Osteoblast (primary cell): ENCODE measurements at regions not wholly inside any gene's neighbourhood (a gene's known extent, or its start where the extent isn't known, plus 50 kb on each side); places are given as distances from the start of the nearest gene placed in this dataset.

Source experiments
- DNase-seq: peaks from one replicate; pipeline ENCODE4 v3.0.0; 2011; ENCODE audit warnings: low spot score, mixed read lengths; ENCODE audit not compliant: insufficient read length; ENCODE audit errors: missing footprints
- H2AFZ ChIP-seq: 2 replicates; pipeline ENCODE4 v1.6.0; 2011; ENCODE audit warnings: mild to moderate bottlenecking, low read length
- H3K27ac ChIP-seq: 2 replicates; pipeline ENCODE4 v1.5.1; 2011; ENCODE audit warnings: mild to moderate bottlenecking, low read depth, low read length, moderate library complexity
- H3K27me3 ChIP-seq: 2 replicates; pipeline ENCODE4 v1.6.0; 2012; ENCODE audit warnings: mild to moderate bottlenecking, control low read depth, inconsistent platforms, low read length, moderate library complexity; ENCODE audit not compliant: insufficient read depth
- H3K36me3 ChIP-seq: 2 replicates; pipeline ENCODE4 v1.5.1; 2011; ENCODE audit warnings: mild to moderate bottlenecking, low read length, control low read depth, moderate library complexity; ENCODE audit not compliant: insufficient read depth
- H3K4me1 ChIP-seq: 2 replicates; pipeline ENCODE4 v1.5.1; 2011; ENCODE audit warnings: mild to moderate bottlenecking, low read length, control low read depth, moderate library complexity; ENCODE audit not compliant: insufficient read depth
- H3K4me2 ChIP-seq: 2 replicates; pipeline ENCODE4 v1.6.0; 2011; ENCODE audit warnings: mild to moderate bottlenecking, low read length; ENCODE audit not compliant: insufficient read depth
- H3K4me3 ChIP-seq: fragments of 200-600 bp; sonication (generic); 3 replicates; pipeline ENCODE4 v1.5.1; 2012; ENCODE audit warnings: mild to moderate bottlenecking, low read length, inconsistent platforms; ENCODE audit not compliant: insufficient read depth
- H3K79me2 ChIP-seq: 2 replicates; pipeline ENCODE4 v1.6.0; 2012; ENCODE audit warnings: mild to moderate bottlenecking, low read length, control low read depth, inconsistent platforms; ENCODE audit not compliant: insufficient read depth
- H3K9me3 ChIP-seq: 2 replicates; pipeline ENCODE4 v1.5.1; 2011; ENCODE audit warnings: low read depth, low read length, control low read depth
- H4K20me1 ChIP-seq: 2 replicates; pipeline ENCODE4 v1.6.0; 2012; ENCODE audit warnings: mild to moderate bottlenecking, low read length, control low read depth; ENCODE audit not compliant: insufficient read depth
- TF ChIP-seq, protein P1 (sequence below): IDR thresholded peaks from 2 replicates; pipeline ENCODE4 v1.5.1; 2011; ENCODE audit warnings: mild to moderate bottlenecking, low read depth, low read length, moderate library complexity; ENCODE audit errors: extremely low read depth

- no peak overlapping the region for H3K27ac ChIP-seq
Observed at GRCh38 chr18:75483662-75484061, 56.2 kb upstream of the SMIM21 start.

GRCh38 chr18:75482880-75483279 is 55.4 kb upstream of the SMIM21 start:
- DNase-seq, result no peak

More at GRCh38 chr18:75483662-75484061, 56.2 kb upstream of the SMIM21 start:
- Histone ChIP-seq H3K27me3 (no peaks in the 10 kb centered on the region), H3K36me3 (no peaks in the 10 kb centered on the region), H3K4me2 (no peak overlapping the region), H3K4me1 (no peaks in the 10 kb centered on the region), H3K4me3 (no peak overlapping the region), H3K79me2 (no peaks in the 10 kb centered on the region), H2AFZ (no peak overlapping the region), H4K20me1 (no peaks in the 10 kb centered on the region), H3K9me3 (peaks cover 3% of the 10 kb centered on the region)
- TF ChIP-seq, protein P1, sequence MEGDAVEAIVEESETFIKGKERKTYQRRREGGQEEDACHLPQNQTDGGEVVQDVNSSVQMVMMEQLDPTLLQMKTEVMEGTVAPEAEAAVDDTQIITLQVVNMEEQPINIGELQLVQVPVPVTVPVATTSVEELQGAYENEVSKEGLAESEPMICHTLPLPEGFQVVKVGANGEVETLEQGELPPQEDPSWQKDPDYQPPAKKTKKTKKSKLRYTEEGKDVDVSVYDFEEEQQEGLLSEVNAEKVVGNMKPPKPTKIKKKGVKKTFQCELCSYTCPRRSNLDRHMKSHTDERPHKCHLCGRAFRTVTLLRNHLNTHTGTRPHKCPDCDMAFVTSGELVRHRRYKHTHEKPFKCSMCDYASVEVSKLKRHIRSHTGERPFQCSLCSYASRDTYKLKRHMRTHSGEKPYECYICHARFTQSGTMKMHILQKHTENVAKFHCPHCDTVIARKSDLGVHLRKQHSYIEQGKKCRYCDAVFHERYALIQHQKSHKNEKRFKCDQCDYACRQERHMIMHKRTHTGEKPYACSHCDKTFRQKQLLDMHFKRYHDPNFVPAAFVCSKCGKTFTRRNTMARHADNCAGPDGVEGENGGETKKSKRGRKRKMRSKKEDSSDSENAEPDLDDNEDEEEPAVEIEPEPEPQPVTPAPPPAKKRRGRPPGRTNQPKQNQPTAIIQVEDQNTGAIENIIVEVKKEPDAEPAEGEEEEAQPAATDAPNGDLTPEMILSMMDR, result no peak
- DNase-seq, result no peak

DNA sequence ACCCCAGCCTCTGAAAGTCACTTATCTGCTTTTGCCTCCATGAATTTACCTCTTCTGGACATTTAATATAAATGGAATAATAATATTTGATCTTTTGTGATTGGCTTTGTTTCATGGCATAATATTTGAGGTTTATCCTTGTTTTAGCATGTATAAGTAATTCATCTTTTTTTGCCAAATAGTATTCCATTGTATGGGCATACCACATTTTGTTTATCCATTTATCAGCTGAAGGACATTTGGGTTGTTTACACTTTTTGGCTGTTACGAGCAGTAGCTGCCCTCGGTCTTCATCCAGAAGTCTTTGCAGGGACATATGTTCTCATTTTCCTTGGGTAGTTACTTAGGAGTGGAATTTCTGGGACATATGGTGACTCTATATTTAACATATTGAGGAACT is 53.0 kb upstream of the SMIM21 start:
- Histone ChIP-seq H3K27me3 (no peaks in the 10 kb centered on the region), H3K4me2 (no peak overlapping the region), H3K36me3 (no peaks in the 10 kb centered on the region), H3K9me3 (peaks cover 3% of the 10 kb centered on the region), H3K4me1 (peaks cover 4% of the 10 kb centered on the region), H2AFZ (no peak overlapping the region), H3K4me3 (no peak overlapping the region), H3K79me2 (no peaks in the 10 kb centered on the region), H4K20me1 (no peaks in the 10 kb centered on the region), H3K27ac (no peak overlapping the region)
- TF ChIP-seq, protein P1, result no peak
- no peak for DNase-seq

More at GRCh38 chr18:75482880-75483279, 55.4 kb upstream of the SMIM21 start:
- H3K27me3 ChIP-seq, result no peaks in the 10 kb centered on the region
- no peak overlapping the region for H3K4me3 ChIP-seq
- H4K20me1 ChIP-seq, result no peaks in the 10 kb centered on the region
- no peak overlapping the region for H3K27ac ChIP-seq
- H3K4me2 ChIP-seq, result no peak overlapping the region
- no peak overlapping the region for H2AFZ ChIP-seq
- no peaks in the 10 kb centered on the region for H3K36me3 ChIP-seq
- H3K79me2 ChIP-seq, result no peaks in the 10 kb centered on the region
- peaks cover 3% of the 10 kb centered on the region for H3K9me3 ChIP-seq
- no peaks in the 10 kb centered on the region for H3K4me1 ChIP-seq
- TF ChIP-seq, protein P1, result no peak

GRCh38 chr18:75478996-75479880 is 51.7 kb upstream of the SMIM21 start:
- Histone ChIP-seq H3K79me2 (no peaks in the 10 kb centered on the region), H4K20me1 (no peaks in the 10 kb centered on the region), H3K27me3 (no peaks in the 10 kb centered on the region), H3K4me2 (no peak overlapping the region), H2AFZ (no peak overlapping the region), H3K4me1 (peaks cover 16% of the 10 kb centered on the region), H3K4me3 (no peak overlapping the region), H3K9me3 (peaks cover 3% of the 10 kb centered on the region), H3K27ac (no peak overlapping the region), H3K36me3 (no peaks in the 10 kb centered on the region)
- TF ChIP-seq, protein P1, result peak; percentile 74
- DNase-seq, result no peak
